Naive B cell (primary cell): ENCODE measurements at regions not wholly inside any gene's neighbourhood (a gene's known extent, or its start where the extent isn't known, plus 50 kb on each side); places are given as distances from the start of the nearest gene placed in this dataset.
A peak's percentile ranks its signal among the peaks of the same experiment; 100 is the strongest.

Experiments
- ATAC-seq, 2 donors: fragments of 150-1000 bp; cut with Tn5 transposase; 2 replicates each; pipeline ENCODE4 v1.10.0; 2021; ENCODE audit warnings: low read depth in 2 of 2, mild to moderate bottlenecking in 2 of 2, moderate library complexity in 2 of 2
- DNase-seq: peaks from one replicate; pipeline ENCODE4 v3.0.0; 2022
- H3K27ac Mint-ChIP-seq, 6 donors: one replicate each; pipeline ENCODE4 v1.8.0; 2020 to 2022; ENCODE audit warnings: mild to moderate bottlenecking in 6 of 6, mixed read lengths in 6 of 6, moderate library complexity in 5 of 6, inconsistent platforms in 2 of 6
- H3K27me3 Mint-ChIP-seq, 3 donors: one replicate each; pipeline ENCODE4 v1.8.0; 2021 to 2022; ENCODE audit warnings: mixed read lengths in 3 of 3, mild to moderate bottlenecking in 1 of 3
- H3K36me3 Mint-ChIP-seq, 2 donors: one replicate each; pipeline ENCODE4 v1.8.0; 2020 to 2022; ENCODE audit warnings: mixed read lengths in 2 of 2, inconsistent platforms in 1 of 2, mild to moderate bottlenecking in 1 of 2
- H3K4me1 Mint-ChIP-seq, 3 donors: one replicate each; pipeline ENCODE4 v1.8.0; 2020 to 2022; ENCODE audit warnings: mixed read lengths in 3 of 3, inconsistent platforms in 1 of 3, mild to moderate bottlenecking in 1 of 3, moderate library complexity in 1 of 3
- H3K4me3 Mint-ChIP-seq, 8 donors: one replicate each; pipeline ENCODE4 v1.8.0; 2020 to 2022; ENCODE audit warnings: mild to moderate bottlenecking in 8 of 8, mixed read lengths in 8 of 8, moderate library complexity in 8 of 8, inconsistent platforms in 2 of 8
- H3K9me3 Mint-ChIP-seq, 7 donors: one replicate each; pipeline ENCODE4 v1.8.0; 2020 to 2022; ENCODE audit warnings: mixed read lengths in 7 of 7, mild to moderate bottlenecking in 5 of 7, inconsistent platforms in 2 of 7, moderate library complexity in 1 of 7

GRCh38 chr2:34997779-34998178, 1357.8 kb upstream of the CRIM1 start:
- DNase-seq (no peak), ATAC-seq (no peak)
- no peaks in the 10 kb centered on the region for H3K27me3 Mint-ChIP-seq
- H3K9me3 Mint-ChIP-seq = peaks cover 0 to 5% (median 0%) of the 10 kb centered on the region in 7 donors
- no peaks in the 10 kb centered on the region for H3K4me1 Mint-ChIP-seq
- H3K36me3 Mint-ChIP-seq = no peaks in the 10 kb centered on the region
- no peak overlapping the region for H3K4me3 Mint-ChIP-seq
- H3K27ac Mint-ChIP-seq = no peak overlapping the region

GRCh38 chr2:34995196-34995595, 1360.4 kb upstream of the CRIM1 start:
- H3K4me1 Mint-ChIP-seq = no peaks in the 10 kb centered on the region
- peaks cover 0 to 9% (median 3%) of the 10 kb centered on the region in 7 donors for H3K9me3 Mint-ChIP-seq
- ATAC-seq = no peak
- no peak overlapping the region for H3K4me3 Mint-ChIP-seq
- no peak overlapping the region for H3K27ac Mint-ChIP-seq
- H3K27me3 Mint-ChIP-seq = no peaks in the 10 kb centered on the region
- DNase-seq = no peak
- no peaks in the 10 kb centered on the region for H3K36me3 Mint-ChIP-seq

- Mint-ChIP-seq H3K4me3 (no peak overlapping the region), H3K27me3 (no peaks in the 10 kb centered on the region), H3K4me1 (no peaks in the 10 kb centered on the region), H3K27ac (no peak overlapping the region), H3K9me3 (peaks cover 0 to 9% (median 2%) of the 10 kb centered on the region in 7 donors), H3K36me3 (no peaks in the 10 kb centered on the region)
- ATAC-seq = no peak
- DNase-seq = no peak
Observed at GRCh38 chr2:34991508-34992274, 1363.9 kb upstream of the CRIM1 start.

GRCh38 chr2:34985474-34985873, 1370.1 kb upstream of the CRIM1 start:
- H3K9me3 Mint-ChIP-seq = peaks cover 0 to 17% (median 9%) of the 10 kb centered on the region in 7 donors
- H3K27ac Mint-ChIP-seq = no peak overlapping the region
- no peaks in the 10 kb centered on the region for H3K27me3 Mint-ChIP-seq
- no peak overlapping the region for H3K4me3 Mint-ChIP-seq
- H3K4me1 Mint-ChIP-seq = no peaks in the 10 kb centered on the region
- no peak for ATAC-seq
- H3K36me3 Mint-ChIP-seq = no peaks in the 10 kb centered on the region
- DNase-seq = no peak

- Mint-ChIP-seq H3K36me3 (no peaks in the 10 kb centered on the region), H3K27ac (no peak overlapping the region), H3K9me3 (peaks cover 0 to 19% (median 9%) of the 10 kb centered on the region in 7 donors), H3K4me3 (peak overlapping the region in 1 of 8 donors; percentile 11), H3K27me3 (no peaks in the 10 kb centered on the region), H3K4me1 (no peaks in the 10 kb centered on the region)
- ATAC-seq (no peak), DNase-seq (no peak)
Observed at GRCh38 chr2:34980689-34981088, 1374.9 kb upstream of the CRIM1 start.

GRCh38 chr2:34979148-34979547, 1376.4 kb upstream of the CRIM1 start:
- Mint-ChIP-seq H3K36me3 (no peaks in the 10 kb centered on the region), H3K9me3 (peaks cover 0 to 14% (median 10%) of the 10 kb centered on the region in 7 donors), H3K27me3 (no peaks in the 10 kb centered on the region), H3K4me1 (no peaks in the 10 kb centered on the region), H3K4me3 (no peak overlapping the region), H3K27ac (no peak overlapping the region)
- DNase-seq (no peak), ATAC-seq (no peak)

GRCh38 chr2:34961822-34962221, 1362.7 kb upstream of the FAM98A start:
- ATAC-seq = no peak
- Mint-ChIP-seq H3K27ac (peak overlapping the region in 1 of 6 donors; percentile 8), H3K9me3 (no peaks in the 10 kb centered on the region)

GRCh38 chr2:34954758-34955157, 1355.7 kb upstream of the FAM98A start:
- DNase-seq (no peak), ATAC-seq (no peak)
- no peak overlapping the region for H3K4me3 Mint-ChIP-seq
- no peak overlapping the region for H3K27ac Mint-ChIP-seq
- H3K36me3 Mint-ChIP-seq = no peaks in the 10 kb centered on the region
- peaks cover 0 to 5% (median 2%) of the 10 kb centered on the region in 7 donors for H3K9me3 Mint-ChIP-seq
- H3K27me3 Mint-ChIP-seq = no peaks in the 10 kb centered on the region
- H3K4me1 Mint-ChIP-seq = no peaks in the 10 kb centered on the region

More at GRCh38 chr2:34961822-34962221, 1362.7 kb upstream of the FAM98A start:
- Mint-ChIP-seq H3K4me3 (no peak overlapping the region), H3K4me1 (no peaks in the 10 kb centered on the region), H3K36me3 (no peaks in the 10 kb centered on the region), H3K27me3 (no peaks in the 10 kb centered on the region)
- DNase-seq = no peak

- Mint-ChIP-seq H3K36me3 (no peaks in the 10 kb centered on the region), H3K27me3 (no peaks in the 10 kb centered on the region), H3K4me3 (no peak overlapping the region), H3K27ac (no peak overlapping the region), H3K4me1 (no peaks in the 10 kb centered on the region), H3K9me3 (peaks cover 0 to 18% (median 6%) of the 10 kb centered on the region in 7 donors)
- ATAC-seq = no peak
- no peak for DNase-seq
Observed at GRCh38 chr2:34950797-34951196, 1351.7 kb upstream of the FAM98A start.

- no peak overlapping the region for H3K4me3 Mint-ChIP-seq
- H3K36me3 Mint-ChIP-seq = no peaks in the 10 kb centered on the region
- peaks cover 0 to 18% (median 6%) of the 10 kb centered on the region in 7 donors for H3K9me3 Mint-ChIP-seq
- no peaks in the 10 kb centered on the region for H3K4me1 Mint-ChIP-seq
- ATAC-seq (no peak), DNase-seq (no peak)
- H3K27ac Mint-ChIP-seq = no peak overlapping the region
- H3K27me3 Mint-ChIP-seq = no peaks in the 10 kb centered on the region
Observed at GRCh38 chr2:34949316-34949715, 1350.2 kb upstream of the FAM98A start.

GRCh38 chr2:34936089-34936488, 1337.0 kb upstream of the FAM98A start:
- no peak overlapping the region for H3K4me3 Mint-ChIP-seq
- no peaks in the 10 kb centered on the region for H3K4me1 Mint-ChIP-seq
- no peaks in the 10 kb centered on the region for H3K27me3 Mint-ChIP-seq
- no peak for ATAC-seq
- peaks cover 2 to 13% (median 4%) of the 10 kb centered on the region in 7 donors for H3K9me3 Mint-ChIP-seq
- no peaks in the 10 kb centered on the region for H3K36me3 Mint-ChIP-seq
- H3K27ac Mint-ChIP-seq = no peak overlapping the region
- no peak for DNase-seq

GRCh38 chr2:34912084-34912483, 1313.0 kb upstream of the FAM98A start:
- Mint-ChIP-seq H3K9me3 (peaks cover 0 to 4% (median 2%) of the 10 kb centered on the region in 7 donors), H3K36me3 (no peaks in the 10 kb centered on the region), H3K27me3 (no peaks in the 10 kb centered on the region), H3K4me3 (no peak overlapping the region), H3K4me1 (no peaks in the 10 kb centered on the region), H3K27ac (no peak overlapping the region)
- ATAC-seq (no peak), DNase-seq (no peak)

- no peak for DNase-seq
- H3K4me1 Mint-ChIP-seq = no peaks in the 10 kb centered on the region
- no peak overlapping the region for H3K4me3 Mint-ChIP-seq
- H3K27me3 Mint-ChIP-seq = no peaks in the 10 kb centered on the region
- peaks cover 0 to 2% (median 0%) of the 10 kb centered on the region in 7 donors for H3K9me3 Mint-ChIP-seq
- no peaks in the 10 kb centered on the region for H3K36me3 Mint-ChIP-seq
- ATAC-seq = no peak
- H3K27ac Mint-ChIP-seq = no peak overlapping the region
Observed at GRCh38 chr2:34909992-34910705, 1311.0 kb upstream of the FAM98A start.

GRCh38 chr2:34907812-34908211, 1308.7 kb upstream of the FAM98A start:
- Mint-ChIP-seq H3K4me3 (no peak overlapping the region), H3K27ac (no peak overlapping the region), H3K9me3 (no peaks in the 10 kb centered on the region), H3K27me3 (no peaks in the 10 kb centered on the region), H3K36me3 (no peaks in the 10 kb centered on the region), H3K4me1 (no peaks in the 10 kb centered on the region)
- DNase-seq = no peak
- no peak for ATAC-seq
